ENCODE measurements at regions not wholly inside any gene's neighbourhood (a gene's known extent, or its start where the extent isn't known, plus 50 kb on each side); places are given as distances from the start of the nearest gene placed in this dataset.
"Not testable (repeated sequence)": the region's sequence is repeated elsewhere in the genome, so short reads cannot be mapped to it uniquely, and the experiment has no call there.

DNA sequence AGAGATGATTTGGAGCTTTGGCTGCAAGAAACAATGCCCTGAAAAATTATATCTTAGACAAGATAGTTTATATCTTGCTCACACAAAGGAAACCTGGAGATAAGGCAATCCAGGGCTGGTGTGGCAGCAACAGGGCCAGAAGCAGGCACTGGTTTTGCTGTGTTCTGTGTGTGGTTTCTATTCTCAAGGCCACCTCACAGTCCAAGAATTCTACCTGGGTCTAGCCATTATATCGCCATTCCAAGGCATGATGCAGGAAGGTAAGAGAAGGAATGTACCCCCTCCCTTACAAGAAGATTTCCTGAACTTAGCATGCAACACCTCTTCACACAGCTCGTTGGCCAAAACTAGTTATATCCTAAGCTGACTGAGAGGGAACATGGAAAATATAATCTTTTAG is 74.5 kb upstream of the MEGF10 start:
- DNase-seq: no peak

DNA sequence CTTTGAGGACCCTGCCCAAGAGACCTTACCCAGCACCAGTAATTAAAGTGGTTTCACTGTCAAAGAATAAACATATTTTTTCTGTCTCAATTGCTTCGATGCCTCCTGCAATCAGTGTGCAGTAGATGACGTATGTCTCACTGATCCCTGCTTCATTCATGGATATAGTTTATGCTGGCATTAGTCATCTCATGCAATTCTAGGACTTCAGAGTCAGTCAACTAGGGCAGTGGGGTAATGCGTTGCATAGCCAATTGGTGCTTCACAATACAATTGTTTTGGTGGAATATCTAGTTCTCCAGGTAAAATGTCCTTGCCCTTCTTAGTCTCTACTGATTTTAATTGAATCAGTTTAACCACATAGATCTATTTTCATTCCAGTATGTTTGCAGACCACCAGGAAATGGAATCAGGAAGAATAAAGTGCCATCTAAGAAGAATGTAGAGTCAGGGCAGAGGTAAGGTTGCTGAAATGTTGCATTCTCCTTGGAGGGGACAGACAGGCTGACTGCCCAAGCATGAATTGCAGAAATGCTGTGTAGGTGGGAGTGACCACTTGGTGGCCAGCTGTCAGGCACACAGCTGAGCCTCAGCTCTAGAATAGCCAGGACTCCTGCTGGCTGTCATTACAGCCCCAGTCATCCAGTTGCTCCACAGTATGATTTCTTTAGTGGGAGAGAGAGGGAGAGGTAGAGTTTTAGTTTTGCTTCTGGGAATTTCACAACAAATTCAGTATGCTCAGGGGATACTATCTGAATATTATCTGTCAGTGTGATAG is 73.5 kb upstream of the MEGF10 start:
- no peak for DNase-seq

DNA sequence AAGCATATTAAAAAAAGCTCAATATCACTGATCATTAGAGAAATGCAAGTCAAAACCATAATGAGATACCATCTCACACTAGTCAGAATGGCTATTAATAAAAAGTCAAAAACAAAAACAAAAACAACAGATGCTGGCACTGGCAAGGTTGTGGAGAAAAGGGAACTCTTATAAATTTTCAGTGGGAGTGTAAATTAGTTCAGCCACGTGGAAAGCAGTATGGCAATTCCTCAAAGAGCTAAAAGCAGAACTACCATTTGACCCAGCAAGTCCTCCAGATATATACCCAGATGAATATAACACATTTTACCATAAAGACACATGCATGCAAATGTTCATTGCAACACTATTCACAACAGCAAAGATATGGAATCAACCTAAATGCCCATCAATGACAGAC is 68.7 kb upstream of the MEGF10 start:
- DNase-seq: not testable (repeated sequence)

DNA sequence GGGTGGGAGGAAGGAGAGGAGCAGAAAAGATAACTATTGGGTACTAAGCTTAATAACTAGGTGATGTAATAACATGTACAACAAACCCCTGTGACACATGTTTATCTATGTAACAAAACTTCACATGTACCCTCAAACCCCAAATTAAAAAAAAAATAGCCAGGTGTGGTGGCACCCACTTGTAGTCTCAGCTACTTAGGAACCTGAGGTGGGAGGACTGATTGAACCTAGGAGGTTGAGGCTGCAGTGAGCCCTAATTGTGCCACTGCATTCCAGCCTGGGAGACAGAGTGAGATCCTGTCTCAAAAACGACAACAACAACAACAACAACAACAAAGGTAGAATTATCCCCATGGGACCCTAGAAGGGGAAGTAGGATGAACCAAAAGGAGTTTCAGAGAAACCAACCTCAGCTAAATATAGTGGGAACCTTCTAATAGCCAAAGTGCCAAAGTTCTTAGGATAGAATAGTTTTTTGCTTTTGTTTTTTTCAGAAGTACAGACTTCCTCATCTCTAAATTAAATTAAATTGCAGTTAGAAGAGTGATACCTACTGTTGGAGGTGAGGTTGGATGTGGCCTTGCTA is 67.9 kb upstream of the MEGF10 start:
- not testable (repeated sequence) for DNase-seq

DNA sequence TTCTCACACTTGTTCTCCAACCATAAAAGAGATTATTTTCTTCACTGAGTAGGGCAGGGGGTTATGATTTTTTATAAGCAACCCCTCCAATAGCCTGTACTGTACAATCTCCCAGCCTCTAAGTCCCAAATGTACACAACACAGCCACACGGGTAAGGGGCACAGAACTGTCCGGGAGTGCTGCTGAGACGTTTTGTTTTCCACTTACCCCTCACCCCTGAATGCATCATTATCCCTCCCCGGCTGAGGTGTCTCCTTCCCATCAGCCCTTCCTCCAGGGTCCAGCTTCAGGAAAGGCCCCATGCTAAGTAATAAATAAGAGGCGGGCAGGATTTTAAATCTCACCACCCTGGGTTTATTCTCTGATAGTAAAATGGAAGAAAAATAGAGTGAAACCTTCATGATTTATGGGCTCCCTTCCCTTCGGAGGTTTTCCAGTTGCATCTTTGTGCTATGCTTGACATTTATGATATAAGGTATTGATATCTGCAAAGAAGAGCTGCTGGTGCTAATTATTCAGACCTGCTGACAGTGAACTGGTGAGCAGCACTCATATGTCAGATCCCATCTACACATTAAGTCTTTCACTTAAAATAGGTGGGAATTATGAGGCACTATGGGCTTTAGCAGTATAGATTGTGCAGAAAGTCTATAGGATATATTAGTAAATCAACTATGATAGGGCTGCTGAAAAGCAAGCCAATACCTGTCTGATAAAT is 67.2 kb upstream of the MEGF10 start:
- DNase-seq: no peak

DNA sequence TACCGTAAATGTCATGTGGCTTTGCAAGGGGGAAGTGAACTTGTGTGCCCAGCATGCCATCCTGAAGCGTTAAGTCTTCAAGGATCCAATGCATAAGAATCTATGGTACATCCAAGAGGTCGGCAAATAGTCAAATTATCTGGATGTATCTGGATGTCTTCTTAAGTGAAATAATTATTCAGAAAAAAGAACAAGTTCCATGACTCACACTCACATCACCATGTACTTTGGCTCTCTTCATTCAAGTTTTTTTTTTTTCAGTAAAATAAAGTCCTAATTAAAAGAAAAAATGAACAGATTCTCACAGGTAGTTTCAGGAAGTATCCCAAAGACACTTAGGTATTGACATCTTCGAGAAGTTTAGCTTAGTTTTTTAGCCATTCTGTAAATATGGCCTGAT is 62.7 kb upstream of the MEGF10 start:
- no peak for DNase-seq

DNA sequence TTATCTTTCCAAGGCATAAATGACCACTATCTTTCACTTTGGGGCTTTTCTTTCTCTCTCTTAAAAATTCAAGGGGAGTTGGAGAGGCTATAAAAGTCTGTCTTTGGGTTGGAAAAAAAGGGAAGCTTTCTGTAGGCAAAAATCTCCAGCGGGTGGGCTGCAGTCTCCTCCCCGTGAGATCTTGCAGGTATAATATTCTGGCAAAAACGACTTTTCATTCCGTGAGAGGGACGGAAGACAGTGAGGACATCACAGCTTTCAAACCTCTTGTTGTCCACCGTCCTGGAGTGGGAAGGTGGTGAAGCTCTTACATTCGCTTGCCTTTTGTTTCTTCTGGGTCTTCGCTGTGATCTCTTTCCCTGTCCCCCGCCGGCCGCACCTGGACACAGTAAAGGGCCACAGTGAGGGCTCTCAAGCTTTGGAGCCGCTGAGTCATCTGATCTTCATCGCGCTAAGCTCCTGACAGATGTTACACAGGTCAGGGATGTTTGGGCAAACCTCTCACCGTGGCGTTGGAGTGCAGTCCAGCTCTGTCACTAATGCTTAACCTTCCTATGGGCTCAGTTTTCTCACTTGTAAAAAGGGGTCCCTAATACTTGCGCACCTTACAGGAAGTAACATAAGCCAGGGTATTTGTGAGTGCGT is 61.9 kb upstream of the MEGF10 start:
- no peak for DNase-seq

DNA sequence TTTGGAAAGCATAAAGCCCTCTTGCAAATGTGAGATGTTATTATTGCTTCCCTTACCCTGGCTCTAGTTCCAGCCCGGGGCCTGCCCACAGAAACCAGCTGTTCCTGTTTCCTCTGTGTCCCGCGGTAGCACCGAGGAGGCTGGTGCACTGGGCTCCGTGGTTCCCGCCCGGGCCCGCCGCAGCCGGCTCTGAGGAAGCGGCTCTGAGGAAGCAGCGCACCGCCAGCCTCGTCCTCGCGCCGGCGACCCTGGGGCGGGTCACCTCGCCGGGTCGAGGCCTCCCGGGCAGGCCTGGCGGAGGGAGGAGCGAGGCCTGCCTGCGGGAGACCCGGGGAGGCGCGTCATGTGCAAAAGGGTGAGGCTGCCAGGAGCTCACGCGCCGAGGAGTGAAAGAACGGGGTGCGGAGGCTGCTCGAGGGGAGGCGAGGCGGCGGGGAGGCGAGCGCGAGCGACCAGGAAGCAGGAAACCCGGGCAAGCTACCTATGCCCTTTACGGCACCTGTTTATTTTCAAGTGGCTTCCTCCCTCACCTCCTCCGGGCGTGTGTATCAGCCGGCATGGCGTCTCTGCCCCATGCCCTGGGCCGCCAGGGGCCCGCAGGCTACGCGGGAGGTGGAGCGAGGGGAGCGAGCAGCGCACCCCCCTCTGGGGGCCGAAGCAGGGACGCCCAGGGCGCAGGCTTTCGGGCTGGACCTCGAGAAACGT is 61.3 kb upstream of the MEGF10 start:
- peak; percentile 44 for DNase-seq

DNA sequence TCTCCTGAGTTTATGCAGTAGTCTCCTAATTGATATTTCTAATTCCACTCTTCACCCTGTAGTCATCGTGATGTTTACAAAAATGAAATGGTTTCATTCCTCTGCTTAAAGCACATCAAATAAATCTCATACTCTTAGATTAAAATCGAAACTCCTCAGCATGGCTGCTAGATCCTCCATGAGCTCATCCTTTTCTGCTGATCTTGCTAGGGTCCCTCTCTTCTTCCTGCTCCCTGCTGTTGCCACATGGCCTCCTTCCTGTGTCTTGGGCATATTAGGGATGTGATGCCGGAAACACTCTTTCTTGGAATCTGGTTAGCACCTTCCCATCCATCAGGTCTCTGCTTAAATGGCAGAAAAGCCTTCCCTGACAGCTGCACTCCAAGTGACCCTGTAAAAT is 59.5 kb upstream of the MEGF10 start:
- no peak for DNase-seq

DNA sequence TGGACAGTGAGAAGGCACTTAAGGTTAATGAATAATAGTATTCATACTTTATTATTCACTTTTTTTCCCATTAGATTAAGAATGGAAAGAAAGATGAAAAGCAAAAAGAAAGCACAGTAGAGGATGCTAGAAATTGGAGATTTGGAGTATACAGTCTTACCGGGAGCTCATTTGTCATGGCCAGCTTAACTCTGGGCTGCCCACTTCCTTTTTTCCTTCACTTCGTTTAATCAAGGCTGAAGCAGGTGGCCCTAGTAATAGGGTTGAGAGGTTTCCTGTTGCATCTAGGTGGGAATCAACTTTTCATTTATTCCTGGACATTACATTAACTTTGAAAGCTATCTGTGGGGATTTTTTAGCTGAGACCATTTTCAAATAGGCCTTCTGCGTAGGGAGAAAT is 57.0 kb upstream of the MEGF10 start:
- DNase-seq: no peak

DNA sequence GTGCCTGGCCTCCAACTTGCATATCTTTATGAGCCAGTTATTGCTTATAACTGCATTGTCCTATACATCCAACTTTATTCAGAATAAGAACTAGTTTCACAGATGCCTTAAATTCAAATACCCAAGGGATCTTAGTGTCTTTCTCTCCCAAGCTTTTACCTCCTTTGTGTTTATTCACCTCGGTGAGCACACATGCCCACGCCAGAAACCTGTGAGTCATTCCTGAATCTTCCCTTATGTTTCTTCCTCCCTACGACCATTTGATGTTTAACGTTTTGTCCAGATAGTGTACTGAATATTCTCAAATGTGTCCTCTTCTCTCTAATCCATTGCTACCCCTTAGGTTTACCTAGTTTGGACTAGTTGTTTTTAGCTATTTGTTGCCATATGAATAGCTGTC is 55.5 kb upstream of the MEGF10 start:
- DNase-seq: no peak

DNA sequence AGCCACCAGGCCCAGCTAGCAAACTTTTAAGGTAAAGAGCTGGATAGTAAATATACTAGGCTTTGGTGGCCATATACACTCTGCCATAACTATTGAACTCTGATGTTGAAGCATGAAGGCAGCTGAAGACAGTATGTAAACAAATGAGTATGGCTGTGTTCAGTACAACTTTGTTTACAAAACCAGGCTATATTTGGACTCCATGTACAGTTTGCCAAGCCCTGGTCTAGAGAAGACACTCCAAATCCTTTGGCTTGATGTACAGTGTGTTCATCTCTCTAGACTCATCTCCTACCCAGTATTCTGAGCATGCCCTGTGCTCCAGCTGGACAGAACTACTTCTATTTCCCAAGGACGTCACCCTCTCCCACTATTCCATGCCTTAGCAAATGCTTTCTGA is 54.3 kb upstream of the MEGF10 start:
- DNase-seq: no peak

All from activated CD4-positive, alpha-beta T cell treated with anti-CD3 and anti-CD28 coated beads, Interleukin-10, Interleukin-2, amounts not matched to agents 100 ng/mL and 50 ng/mL, durations not matched to agents 16 hours and 8 hours (primary cell).